ENCODE measurements at regions not wholly inside any gene's neighbourhood (a gene's known extent, or its start where the extent isn't known, plus 50 kb on each side); places are given as distances from the start of the nearest gene placed in this dataset.

GRCh38 chr5:6140219-6140618 lies 238.1 kb downstream of the MED10 start:
- H3K27me3 ChIP-seq (ENCODE audit: control insufficient read depth in 2 of 2, insufficient read depth in 2 of 2, low read length in 2 of 2), result no peaks in the 10 kb centered on the region
- ChIA-PET POLR2A (no interaction called here), CTCF (interaction anchor here (1.3 kb wide), 1 partner anchor 8 kb away, joined by 4 read pairs; no protein-coding TSS in a partner anchor)
- no peaks in the 10 kb centered on the region for H3K9me1 ChIP-seq (replicated peaks; ENCODE audit: control insufficient read depth, extremely low read depth, insufficient read depth, low read length)
- no peak for FAIRE-seq
- H3K36me3 ChIP-seq (ENCODE audit: control insufficient read depth in 2 of 2, extremely low read depth in 1 of 2, insufficient read depth in 2 of 2, low read length in 2 of 2), result no peaks in the 10 kb centered on the region
- H3K9me3 ChIP-seq (replicated peaks; ENCODE audit: control insufficient read depth, insufficient read depth, low read length), result peaks cover 6% of the 10 kb centered on the region
- no peak for TF ChIP-seq CTCF (IDR thresholded peaks at IDR 0.05; ENCODE audit: extremely low read depth in 1 of 2, insufficient read depth in 1 of 2, low read depth in 1 of 2, low read length in 2 of 2)
- no peak for TF ChIP-seq JUN (IDR thresholded peaks at IDR 0.05; ENCODE audit: borderline replicate concordance, insufficient read depth, insufficient read length, low read depth)
- H3K27ac ChIP-seq (ENCODE audit: insufficient read depth, low read depth, low read length), result no peak overlapping the region
- no peaks in the 10 kb centered on the region for H3K4me1 ChIP-seq (ENCODE audit: control insufficient read depth, extremely low read depth, insufficient read depth, low read length)
- no peak for DNase-seq (ENCODE audit: low read depth, low spot score)
- no peak overlapping the region for H3K4me3 ChIP-seq (replicated peaks in 1 of 3; ENCODE audit: insufficient read depth in 1 of 3, low read depth in 1 of 3, low read length in 3 of 3)
- no peak overlapping the region for H2AFZ ChIP-seq (ENCODE audit: low read depth, low read length)
- no TSS peak for BruUV-seq (replicated peaks)
- no peak overlapping the region for H3K9ac ChIP-seq (replicated peaks; ENCODE audit: extremely low read depth, insufficient read depth, low read length)
- H3K4me2 ChIP-seq (ENCODE audit: insufficient read depth, low read length), result no peak overlapping the region
- intact Hi-C loops (cut with micrococcal nuclease) (no loop called here), dilution Hi-C loops (cut with MboI; ENCODE audit: extremely low pct_ligation_motif_present, low sequenced_read_pairs) (no loop called here)
- no peaks in the 10 kb centered on the region for H3K79me2 ChIP-seq (ENCODE audit: control insufficient read depth, insufficient read depth, low read length)
- no peaks in the 10 kb centered on the region for H4K20me1 ChIP-seq (replicated peaks; ENCODE audit: control insufficient read depth, extremely low read depth, insufficient read depth, low read length)

- Histone ChIP-seq H3K4me2 (ENCODE audit: insufficient read depth, low read length) (no peak overlapping the region), H3K27me3 (ENCODE audit: control insufficient read depth in 2 of 2, insufficient read depth in 2 of 2, low read length in 2 of 2) (no peaks in the 10 kb centered on the region), H3K27ac (ENCODE audit: insufficient read depth, low read depth, low read length) (no peak overlapping the region), H3K36me3 (ENCODE audit: control insufficient read depth in 2 of 2, extremely low read depth in 1 of 2, insufficient read depth in 2 of 2, low read length in 2 of 2) (no peaks in the 10 kb centered on the region), H3K9me1 (replicated peaks; ENCODE audit: control insufficient read depth, extremely low read depth, insufficient read depth, low read length) (no peaks in the 10 kb centered on the region), H3K4me1 (ENCODE audit: control insufficient read depth, extremely low read depth, insufficient read depth, low read length) (no peaks in the 10 kb centered on the region), H3K9ac (replicated peaks; ENCODE audit: extremely low read depth, insufficient read depth, low read length) (no peak overlapping the region), H3K4me3 (replicated peaks in 1 of 3; ENCODE audit: insufficient read depth in 1 of 3, low read depth in 1 of 3, low read length in 3 of 3) (no peak overlapping the region), H2AFZ (ENCODE audit: low read depth, low read length) (no peak overlapping the region), H3K9me3 (replicated peaks; ENCODE audit: control insufficient read depth, insufficient read depth, low read length) (peaks cover 3% of the 10 kb centered on the region), H4K20me1 (replicated peaks; ENCODE audit: control insufficient read depth, extremely low read depth, insufficient read depth, low read length) (no peaks in the 10 kb centered on the region), H3K79me2 (ENCODE audit: control insufficient read depth, insufficient read depth, low read length) (no peaks in the 10 kb centered on the region)
- intact Hi-C loops (cut with micrococcal nuclease), result no loop called here
- no peak for FAIRE-seq
- CTCF ChIA-PET, result no interaction called here
- DNase-seq (ENCODE audit: low read depth, low spot score), result no peak
- dilution Hi-C loops (cut with MboI; ENCODE audit: extremely low pct_ligation_motif_present, low sequenced_read_pairs), result no loop called here
- no peak for TF ChIP-seq POLR2AphosphoS5 (IDR thresholded peaks at IDR 0.05; ENCODE audit: insufficient read depth, low read depth, low read length)
- TF ChIP-seq MYC (IDR thresholded peaks at IDR 0.05; ENCODE audit: low read depth, low read length), result no peak
- TF ChIP-seq FOS (IDR thresholded peaks at IDR 0.05; ENCODE audit: borderline replicate concordance, insufficient read depth, low read length), result no peak
- no peak for TF ChIP-seq JUN (IDR thresholded peaks at IDR 0.05; ENCODE audit: borderline replicate concordance, insufficient read depth, insufficient read length, low read depth)
- TF ChIP-seq GATA2 (IDR thresholded peaks at IDR 0.05; ENCODE audit: insufficient read depth, insufficient read length, low read depth, low read length), result no peak
- no peak for TF ChIP-seq EZH2 (IDR thresholded peaks at IDR 0.05; ENCODE audit: borderline replicate concordance, low read depth, low read length, severe bottlenecking)
- no peak for TF ChIP-seq MAX (IDR thresholded peaks at IDR 0.05; ENCODE audit: insufficient read depth, insufficient read length)
- BruUV-seq (replicated peaks), result no TSS peak
- POLR2A ChIA-PET, result no interaction called here
These were observed 242.4 kb downstream of the MED10 start for GRCh38 chr5:6135977-6136376.
